ENCODE measurements at regions not wholly inside any gene's neighbourhood (a gene's known extent, or its start where the extent isn't known, plus 50 kb on each side); places are given as distances from the start of the nearest gene placed in this dataset.

- TF ChIP-seq CTCF (conservative IDR thresholded peaks at IDR 0.05), result no peak
- no peak for TF ChIP-seq EZH2 (IDR thresholded peaks at IDR 0.05; ENCODE audit: low read depth)
These were observed 262.7 kb upstream of the STT3B start for GRCh38 chr3:31270010-31270409.
